SK-N-SH treated with all-trans-retinoic acid at 6 μM for 48 hours (cell line): ENCODE measurements at regions not wholly inside any gene's neighbourhood (a gene's known extent, or its start where the extent isn't known, plus 50 kb on each side); places are given as distances from the start of the nearest gene placed in this dataset.

Experiments
- ATAC-seq: fragments of 200-7000 bp; cut with Tn5 transposase; 3 replicates; pipeline ENCODE4 v1.9.1; 2020; ENCODE audit warnings: mild to moderate bottlenecking, moderate library complexity
- ARNTL ChIP-seq: fragments of 450-650 bp; formaldehyde crosslinking; IDR thresholded peaks from 2 replicates; pipeline ENCODE4 v1.5.0; 2020; ENCODE audit warnings: low read depth, mild to moderate bottlenecking, moderate library complexity, borderline replicate concordance
- BACH2 ChIP-seq: fragments of 250-450 bp; sonication (Bioruptor Pico); IDR thresholded peaks from 2 replicates; pipeline ENCODE4 v1.9.0; 2021; ENCODE audit warnings: mild to moderate bottlenecking, borderline replicate concordance
- CSDC2 ChIP-seq: fragments of 250-450 bp; sonication (Bioruptor Pico); IDR thresholded peaks from 2 replicates; pipeline ENCODE4 v1.5.0; 2020; ENCODE audit warnings: mild to moderate bottlenecking, moderate library complexity
- ESRRG ChIP-seq: fragments of 250-450 bp; sonication (Bioruptor Pico); IDR thresholded peaks from 2 replicates; pipeline ENCODE4 v1.6.1; 2021; ENCODE audit warnings: mild to moderate bottlenecking
- GLIS3 ChIP-seq: fragments of 250-450 bp; sonication (Bioruptor Pico); IDR thresholded peaks from 2 replicates; pipeline ENCODE4 v1.5.0; 2020; ENCODE audit warnings: mild to moderate bottlenecking, moderate library complexity
- ISL1 ChIP-seq: fragments of 250-450 bp; sonication (Bioruptor Pico); IDR thresholded peaks from 2 replicates; pipeline ENCODE4 v2.1.2; 2022; ENCODE audit warnings: mild to moderate bottlenecking, moderate library complexity
- OSR1 ChIP-seq: fragments of 250-450 bp; sonication (Bioruptor Pico); IDR thresholded peaks from 2 replicates; pipeline ENCODE4 v1.8.0; 2022; ENCODE audit warnings: moderate library complexity, mild to moderate bottlenecking, inconsistent platforms
- PPARA ChIP-seq: fragments of 250-450 bp; sonication (Bioruptor Pico); IDR thresholded peaks from 2 replicates; pipeline ENCODE4 v1.5.0; 2020; ENCODE audit warnings: mild to moderate bottlenecking, borderline replicate concordance
- RARB ChIP-seq: fragments of 250-450 bp; sonication (Bioruptor Pico); IDR thresholded peaks from 2 replicates; pipeline ENCODE4 v1.8.0; 2021; ENCODE audit warnings: mild to moderate bottlenecking, moderate library complexity
- SNAI2 ChIP-seq: fragments of 250-450 bp; sonication (Bioruptor Pico); IDR thresholded peaks from 2 replicates; pipeline ENCODE4 v1.5.0; 2020; ENCODE audit warnings: mild to moderate bottlenecking, moderate library complexity
- TCF4 ChIP-seq: fragments of 250-450 bp; sonication (Bioruptor Pico); IDR thresholded peaks from 2 replicates; pipeline ENCODE4 v1.8.0; 2021; ENCODE audit warnings: mild to moderate bottlenecking, moderate library complexity, borderline replicate concordance
- TOX ChIP-seq: fragments of 250-450 bp; sonication (Bioruptor Pico); IDR thresholded peaks from 2 replicates; pipeline ENCODE4 v1.8.0; 2021; ENCODE audit warnings: mild to moderate bottlenecking, moderate library complexity, borderline replicate concordance
- ZC3H10 ChIP-seq: fragments of 250-450 bp; sonication (Bioruptor Pico); IDR thresholded peaks from 2 replicates; pipeline ENCODE4 v1.5.1; 2021; ENCODE audit warnings: mild to moderate bottlenecking, moderate library complexity
- ZFP3 ChIP-seq: fragments of 250-450 bp; sonication (Bioruptor Pico); IDR thresholded peaks from 2 replicates; pipeline ENCODE4 v1.5.0; 2020; ENCODE audit warnings: mild to moderate bottlenecking, moderate library complexity
- ZFP30 ChIP-seq: fragments of 450-650 bp; formaldehyde crosslinking; IDR thresholded peaks from 2 replicates; pipeline ENCODE4 v1.5.0; 2022; ENCODE audit warnings: mild to moderate bottlenecking, moderate library complexity
- ZNF565 ChIP-seq: fragments of 450-650 bp; formaldehyde crosslinking; conservative IDR thresholded peaks from 2 replicates; pipeline ENCODE4 v1.5.0; 2020; ENCODE audit warnings: low read depth, mild to moderate bottlenecking, moderate library complexity
- ZNF70 ChIP-seq: fragments of 450-650 bp; formaldehyde crosslinking; IDR thresholded peaks from 2 replicates; pipeline ENCODE4 v1.5.0; 2020; ENCODE audit warnings: mild to moderate bottlenecking, moderate library complexity
- TF ChIP-seq, protein P1 (sequence below): fragments of 250-450 bp; sonication (Bioruptor Pico); IDR thresholded peaks from 2 replicates; pipeline ENCODE4 v1.8.0; 2021; ENCODE audit warnings: low read depth, mild to moderate bottlenecking, moderate library complexity, borderline replicate concordance
- TF ChIP-seq, protein P2 (sequence below): fragments of 250-450 bp; sonication (Bioruptor Pico); IDR thresholded peaks from 2 replicates; pipeline ENCODE4 v1.5.0; 2020; ENCODE audit warnings: mild to moderate bottlenecking, moderate library complexity
- TF ChIP-seq, protein P3 (sequence below): fragments of 250-450 bp; sonication (Bioruptor Pico); IDR thresholded peaks from 2 replicates; pipeline ENCODE4 v1.8.0; 2020; ENCODE audit warnings: mild to moderate bottlenecking, moderate library complexity, borderline replicate concordance

DNA sequence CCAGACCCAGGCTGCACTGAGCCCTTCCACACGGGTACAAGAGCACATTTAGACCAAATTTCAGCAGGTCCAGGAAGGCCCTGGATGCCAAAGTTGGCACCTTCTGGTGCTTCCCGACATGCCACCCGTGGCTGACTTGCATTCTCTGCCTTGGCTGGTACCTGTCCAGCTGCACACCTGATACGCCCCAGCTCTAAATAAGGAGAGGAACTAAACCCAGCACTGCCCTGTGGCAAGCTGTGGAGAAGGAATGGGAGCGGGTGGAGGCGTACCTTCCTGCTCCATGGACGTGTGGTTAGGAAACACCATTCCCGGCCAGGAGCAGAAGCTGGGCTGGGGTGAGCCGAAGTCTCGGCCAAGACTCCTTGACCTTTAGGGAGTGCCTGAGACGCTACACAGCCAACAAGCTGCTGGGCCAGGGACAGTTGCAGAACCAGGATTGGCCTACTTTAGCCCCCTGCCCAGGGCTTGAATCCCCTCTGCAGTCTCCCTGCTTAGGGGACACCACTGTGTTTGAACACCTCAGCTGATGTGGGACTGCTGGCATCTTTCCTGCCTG lies 86.5 kb upstream of the TAF1B start:
- no peak for ATAC-seq
- no peak for TF ChIP-seq ESRRG (CRISPR knock-in tag)
- TF ChIP-seq GLIS3 (CRISPR knock-in tag) = no peak
- TF ChIP-seq ZNF565 (CRISPR knock-in tag) = no peak
- TF ChIP-seq TOX = no peak
- no peak for TF ChIP-seq BACH2
- TF ChIP-seq RARB = no peak
- TF ChIP-seq, protein P1, sequence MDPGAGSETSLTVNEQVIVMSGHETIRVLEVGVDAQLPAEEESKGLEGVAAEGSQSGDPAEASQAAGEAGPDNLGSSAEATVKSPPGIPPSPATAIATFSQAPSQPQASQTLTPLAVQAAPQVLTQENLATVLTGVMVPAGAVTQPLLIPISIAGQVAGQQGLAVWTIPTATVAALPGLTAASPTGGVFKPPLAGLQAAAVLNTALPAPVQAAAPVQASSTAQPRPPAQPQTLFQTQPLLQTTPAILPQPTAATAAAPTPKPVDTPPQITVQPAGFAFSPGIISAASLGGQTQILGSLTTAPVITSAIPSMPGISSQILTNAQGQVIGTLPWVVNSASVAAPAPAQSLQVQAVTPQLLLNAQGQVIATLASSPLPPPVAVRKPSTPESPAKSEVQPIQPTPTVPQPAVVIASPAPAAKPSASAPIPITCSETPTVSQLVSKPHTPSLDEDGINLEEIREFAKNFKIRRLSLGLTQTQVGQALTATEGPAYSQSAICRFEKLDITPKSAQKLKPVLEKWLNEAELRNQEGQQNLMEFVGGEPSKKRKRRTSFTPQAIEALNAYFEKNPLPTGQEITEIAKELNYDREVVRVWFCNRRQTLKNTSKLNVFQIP (CRISPR knock-in tag) = no peak
- TF ChIP-seq ZC3H10 (CRISPR knock-in tag) = no peak
- no peak for TF ChIP-seq PPARA (CRISPR knock-in tag)
- TF ChIP-seq ZFP3 (CRISPR knock-in tag) = no peak

DNA sequence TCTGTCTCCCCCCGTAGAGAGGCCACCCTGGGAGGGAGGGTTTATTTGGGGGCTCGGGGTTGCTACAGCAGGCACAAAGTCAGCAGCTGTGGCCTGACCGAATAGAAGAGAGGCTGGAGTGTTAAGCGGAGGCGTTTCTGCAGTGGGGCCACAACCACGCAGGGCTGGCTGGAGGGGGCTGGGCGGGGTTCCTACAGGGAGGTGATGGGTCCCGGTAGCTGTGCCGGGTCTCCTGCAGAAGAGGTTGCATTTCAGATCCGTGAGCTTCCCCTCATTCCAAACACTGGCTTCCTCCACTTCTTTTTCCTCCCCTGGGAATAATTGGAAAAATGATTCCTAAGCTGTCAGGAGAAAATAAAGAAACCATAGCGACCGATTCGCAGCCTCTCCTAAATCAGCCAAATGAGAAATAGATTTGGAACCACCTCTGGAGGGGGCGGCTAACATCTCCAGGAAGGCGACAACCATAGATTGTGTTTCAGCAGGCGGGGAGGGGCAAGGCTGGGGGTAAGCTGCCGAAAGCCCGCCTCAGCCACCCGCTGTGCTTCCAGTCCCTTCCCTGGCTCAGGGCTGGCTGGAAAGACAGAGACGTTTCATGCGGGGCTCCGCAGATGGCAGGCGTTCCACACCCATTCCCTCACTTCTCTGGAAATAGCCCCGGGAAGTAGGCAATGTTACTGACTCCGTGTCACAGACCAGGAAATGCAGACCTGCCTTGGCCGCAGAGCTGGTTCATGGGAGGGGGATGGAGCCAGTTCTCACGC lies 85.6 kb upstream of the TAF1B start:
- no peak for ATAC-seq
- TF ChIP-seq ARNTL (CRISPR knock-in tag) (no peak), CSDC2 (CRISPR knock-in tag) (no peak), ZC3H10 (CRISPR knock-in tag) (no peak), ZFP30 (CRISPR knock-in tag) (no peak), GLIS3 (CRISPR knock-in tag) (no peak), ISL1 (CRISPR knock-in tag) (no peak), TOX (no peak), OSR1 (CRISPR knock-in tag) (no peak), ZNF70 (CRISPR knock-in tag) (no peak), ESRRG (CRISPR knock-in tag) (no peak)
- TF ChIP-seq, protein P1 (CRISPR knock-in tag) = no peak
- TF ChIP-seq, protein P2, sequence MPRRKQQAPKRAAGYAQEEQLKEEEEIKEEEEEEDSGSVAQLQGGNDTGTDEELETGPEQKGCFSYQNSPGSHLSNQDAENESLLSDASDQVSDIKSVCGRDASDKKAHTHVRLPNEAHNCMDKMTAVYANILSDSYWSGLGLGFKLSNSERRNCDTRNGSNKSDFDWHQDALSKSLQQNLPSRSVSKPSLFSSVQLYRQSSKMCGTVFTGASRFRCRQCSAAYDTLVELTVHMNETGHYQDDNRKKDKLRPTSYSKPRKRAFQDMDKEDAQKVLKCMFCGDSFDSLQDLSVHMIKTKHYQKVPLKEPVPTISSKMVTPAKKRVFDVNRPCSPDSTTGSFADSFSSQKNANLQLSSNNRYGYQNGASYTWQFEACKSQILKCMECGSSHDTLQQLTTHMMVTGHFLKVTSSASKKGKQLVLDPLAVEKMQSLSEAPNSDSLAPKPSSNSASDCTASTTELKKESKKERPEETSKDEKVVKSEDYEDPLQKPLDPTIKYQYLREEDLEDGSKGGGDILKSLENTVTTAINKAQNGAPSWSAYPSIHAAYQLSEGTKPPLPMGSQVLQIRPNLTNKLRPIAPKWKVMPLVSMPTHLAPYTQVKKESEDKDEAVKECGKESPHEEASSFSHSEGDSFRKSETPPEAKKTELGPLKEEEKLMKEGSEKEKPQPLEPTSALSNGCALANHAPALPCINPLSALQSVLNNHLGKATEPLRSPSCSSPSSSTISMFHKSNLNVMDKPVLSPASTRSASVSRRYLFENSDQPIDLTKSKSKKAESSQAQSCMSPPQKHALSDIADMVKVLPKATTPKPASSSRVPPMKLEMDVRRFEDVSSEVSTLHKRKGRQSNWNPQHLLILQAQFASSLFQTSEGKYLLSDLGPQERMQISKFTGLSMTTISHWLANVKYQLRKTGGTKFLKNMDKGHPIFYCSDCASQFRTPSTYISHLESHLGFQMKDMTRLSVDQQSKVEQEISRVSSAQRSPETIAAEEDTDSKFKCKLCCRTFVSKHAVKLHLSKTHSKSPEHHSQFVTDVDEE (CRISPR knock-in tag) = no peak
- TF ChIP-seq, protein P3, sequence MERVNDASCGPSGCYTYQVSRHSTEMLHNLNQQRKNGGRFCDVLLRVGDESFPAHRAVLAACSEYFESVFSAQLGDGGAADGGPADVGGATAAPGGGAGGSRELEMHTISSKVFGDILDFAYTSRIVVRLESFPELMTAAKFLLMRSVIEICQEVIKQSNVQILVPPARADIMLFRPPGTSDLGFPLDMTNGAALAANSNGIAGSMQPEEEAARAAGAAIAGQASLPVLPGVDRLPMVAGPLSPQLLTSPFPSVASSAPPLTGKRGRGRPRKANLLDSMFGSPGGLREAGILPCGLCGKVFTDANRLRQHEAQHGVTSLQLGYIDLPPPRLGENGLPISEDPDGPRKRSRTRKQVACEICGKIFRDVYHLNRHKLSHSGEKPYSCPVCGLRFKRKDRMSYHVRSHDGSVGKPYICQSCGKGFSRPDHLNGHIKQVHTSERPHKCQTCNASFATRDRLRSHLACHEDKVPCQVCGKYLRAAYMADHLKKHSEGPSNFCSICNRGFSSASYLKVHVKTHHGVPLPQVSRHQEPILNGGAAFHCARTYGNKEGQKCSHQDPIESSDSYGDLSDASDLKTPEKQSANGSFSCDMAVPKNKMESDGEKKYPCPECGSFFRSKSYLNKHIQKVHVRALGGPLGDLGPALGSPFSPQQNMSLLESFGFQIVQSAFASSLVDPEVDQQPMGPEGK (CRISPR knock-in tag) = no peak

DNA sequence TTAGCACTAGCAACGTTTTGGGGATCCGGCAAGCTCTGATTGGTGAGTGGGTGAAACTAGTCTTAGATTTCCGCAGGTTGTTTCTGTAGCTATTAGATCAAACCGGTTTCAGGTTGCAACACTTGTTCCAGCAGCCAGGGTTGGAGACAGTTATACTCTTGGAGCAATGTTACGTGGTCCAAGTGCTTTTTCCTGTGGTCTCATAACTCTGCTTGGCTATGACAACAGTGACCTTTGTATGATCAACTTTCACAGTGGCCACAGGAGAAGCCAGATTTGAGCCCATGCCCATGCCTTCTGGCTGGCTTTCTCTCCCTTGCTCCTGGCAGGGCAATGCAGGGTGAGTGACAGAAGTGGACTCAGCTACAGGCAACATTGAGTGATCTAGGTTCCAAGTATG lies 84.5 kb upstream of the TAF1B start:
- no peak for ATAC-seq

More for the DNA sequence above, 84.5 kb upstream of the TAF1B start:
- TF ChIP-seq ARNTL (CRISPR knock-in tag) (no peak), TCF4 (CRISPR knock-in tag) (no peak), SNAI2 (CRISPR knock-in tag) (no peak), BACH2 (no peak)
- TF ChIP-seq, protein P2 (CRISPR knock-in tag) = no peak
- TF ChIP-seq, all 23 proteins: peak for 0
